Thoracic aorta (tissue), 2 donors: ENCODE measurements at regions not wholly inside any gene's neighbourhood (a gene's known extent, or its start where the extent isn't known, plus 50 kb on each side); places are given as distances from the start of the nearest gene placed in this dataset.
"Not testable (repeated sequence)": the region's sequence is repeated elsewhere in the genome, so short reads cannot be mapped to it uniquely, and the experiment has no call there.

Experiments used
- ATAC-seq: fragments of 150-250 bp; one replicate; pipeline ENCODE4 v1.8.0; 2017; ENCODE audit warnings: low read depth; ENCODE audit not compliant: insufficient number of reproducible peaks, low FRiP score
- DNase-seq: peaks from one replicate; pipeline ENCODE4 v3.0.0-alpha.2; 2020; ENCODE audit warnings: low spot score
- H3K27ac ChIP-seq, 2 donors: fragments of 200-600 bp; sonication (generic); 1 replicate in 1 of 2; 2 replicates in 1 of 2; pipeline ENCODE4 v1.5.1; 2016; ENCODE audit warnings: mild to moderate bottlenecking in 2 of 2, moderate library complexity in 2 of 2
- H3K27me3 ChIP-seq: fragments of 200-600 bp; sonication (generic); replicated peaks from 2 replicates; pipeline ENCODE4 v1.6.0; 2016; ENCODE audit warnings: mild to moderate bottlenecking; ENCODE audit not compliant: insufficient read depth
- H3K36me3 ChIP-seq: fragments of 200-600 bp; sonication (generic); one replicate; pipeline ENCODE4 v1.5.1; 2016
- H3K4me1 ChIP-seq, 2 donors: fragments of 200-600 bp; sonication (generic); 1 replicate in 1 of 2; 2 replicates in 1 of 2; pipeline versions ENCODE4 v1.5.1 to v1.6.0; 2016; ENCODE audit warnings: low read depth in 2 of 2, mild to moderate bottlenecking in 1 of 2; ENCODE audit not compliant: control insufficient read depth in 1 of 2
- H3K4me3 ChIP-seq: fragments of 200-600 bp; sonication (generic); 2 replicates; pipeline ENCODE4 v1.5.1; 2016; ENCODE audit warnings: mild to moderate bottlenecking
- H3K9me3 ChIP-seq: fragments of 200-600 bp; sonication (generic); 2 replicates; pipeline ENCODE4 v1.5.1; 2016
- TF ChIP-seq, protein P1 (sequence below): fragments of 200-600 bp; sonication (generic); IDR thresholded peaks from one replicate; pipeline ENCODE4 v1.5.1; 2019; ENCODE audit warnings: antibody characterized with exemption

DNA sequence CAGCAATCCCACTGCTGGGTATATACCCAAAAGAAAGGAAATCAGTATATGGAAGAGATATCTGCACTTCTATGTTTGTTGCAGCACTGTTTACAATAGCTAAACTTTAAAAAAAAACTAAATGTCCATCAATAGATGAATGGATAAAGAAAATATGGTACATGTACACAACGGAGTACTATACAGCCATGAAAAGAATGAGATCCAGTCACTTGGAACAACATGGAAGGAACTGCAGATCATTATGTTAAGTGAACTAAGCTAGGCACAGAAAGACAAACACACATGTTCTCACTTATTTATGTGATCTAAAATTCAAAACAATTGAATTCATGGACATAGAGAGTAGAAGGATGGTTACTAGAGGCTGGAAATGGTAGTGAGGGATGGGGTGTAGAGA lies 400.7 kb downstream of the ZNF674 start:
- Histone ChIP-seq H3K4me1 (no peaks in the 10 kb centered on the region), H3K27me3 (no peaks in the 10 kb centered on the region), H3K4me3 (no peak overlapping the region), H3K36me3 (no peaks in the 10 kb centered on the region), H3K27ac (no peak overlapping the region), H3K9me3 (no peaks in the 10 kb centered on the region)
- TF ChIP-seq, protein P1, sequence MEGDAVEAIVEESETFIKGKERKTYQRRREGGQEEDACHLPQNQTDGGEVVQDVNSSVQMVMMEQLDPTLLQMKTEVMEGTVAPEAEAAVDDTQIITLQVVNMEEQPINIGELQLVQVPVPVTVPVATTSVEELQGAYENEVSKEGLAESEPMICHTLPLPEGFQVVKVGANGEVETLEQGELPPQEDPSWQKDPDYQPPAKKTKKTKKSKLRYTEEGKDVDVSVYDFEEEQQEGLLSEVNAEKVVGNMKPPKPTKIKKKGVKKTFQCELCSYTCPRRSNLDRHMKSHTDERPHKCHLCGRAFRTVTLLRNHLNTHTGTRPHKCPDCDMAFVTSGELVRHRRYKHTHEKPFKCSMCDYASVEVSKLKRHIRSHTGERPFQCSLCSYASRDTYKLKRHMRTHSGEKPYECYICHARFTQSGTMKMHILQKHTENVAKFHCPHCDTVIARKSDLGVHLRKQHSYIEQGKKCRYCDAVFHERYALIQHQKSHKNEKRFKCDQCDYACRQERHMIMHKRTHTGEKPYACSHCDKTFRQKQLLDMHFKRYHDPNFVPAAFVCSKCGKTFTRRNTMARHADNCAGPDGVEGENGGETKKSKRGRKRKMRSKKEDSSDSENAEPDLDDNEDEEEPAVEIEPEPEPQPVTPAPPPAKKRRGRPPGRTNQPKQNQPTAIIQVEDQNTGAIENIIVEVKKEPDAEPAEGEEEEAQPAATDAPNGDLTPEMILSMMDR: no peak
- DNase-seq (no peak), ATAC-seq (no peak)

DNA sequence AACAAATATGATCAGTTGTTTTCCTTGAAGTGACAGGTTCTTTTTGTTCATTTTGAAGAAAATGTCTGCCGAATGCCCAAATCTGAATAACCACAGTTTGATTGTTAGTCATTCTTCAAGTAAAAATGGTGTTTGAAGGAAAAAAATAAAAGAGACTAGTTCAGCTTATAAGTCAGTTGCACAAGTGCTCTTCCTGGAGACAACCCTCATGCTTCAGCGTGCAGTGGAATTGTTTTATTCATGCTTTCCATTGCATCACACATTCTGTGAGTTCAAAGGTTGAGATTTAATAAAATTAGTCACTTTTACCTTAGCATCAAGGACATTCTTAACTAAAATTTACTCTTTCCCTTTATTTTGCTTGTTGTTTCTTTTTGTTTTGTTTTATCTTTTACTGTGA lies 404.9 kb downstream of the ZNF674 start:
- H3K9me3 ChIP-seq: no peaks in the 10 kb centered on the region

DNA sequence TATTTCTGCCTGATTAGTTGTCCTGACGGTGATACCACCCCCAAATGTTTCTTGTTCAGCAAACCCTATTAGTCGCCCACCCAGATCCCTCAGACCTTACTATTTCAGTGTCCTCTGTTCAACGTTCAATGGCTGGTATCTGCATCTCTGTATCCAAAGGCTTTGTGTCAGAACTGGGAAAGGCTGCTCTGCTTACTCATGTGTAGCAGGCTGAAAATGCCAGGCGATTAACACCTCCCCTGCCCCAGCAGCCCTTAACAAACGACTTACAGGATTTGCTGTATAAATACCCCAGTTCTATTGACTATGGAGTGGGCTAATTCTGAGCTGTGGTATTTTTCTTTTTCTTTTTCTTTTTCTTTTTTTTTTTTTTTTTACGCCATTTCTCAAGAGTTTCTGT lies 415.0 kb downstream of the ZNF674 start:
- TF ChIP-seq, protein P1: no peak
- Histone ChIP-seq H3K4me3 (no peak overlapping the region), H3K4me1 (no peaks in the 10 kb centered on the region), H3K27ac (no peak overlapping the region), H3K9me3 (no peaks in the 10 kb centered on the region), H3K36me3 (no peaks in the 10 kb centered on the region), H3K27me3 (no peaks in the 10 kb centered on the region)
- ATAC-seq (no peak), DNase-seq (no peak)

More for the DNA sequence above, 404.9 kb downstream of the ZNF674 start:
- TF ChIP-seq, protein P1: no peak
- Histone ChIP-seq H3K4me1 (peaks cover 0 to 4% of the 10 kb centered on the region in 2 donors), H3K27me3 (no peaks in the 10 kb centered on the region), H3K27ac (no peak overlapping the region), H3K36me3 (no peaks in the 10 kb centered on the region), H3K4me3 (no peak overlapping the region)
- no peak for ATAC-seq
- no peak for DNase-seq

DNA sequence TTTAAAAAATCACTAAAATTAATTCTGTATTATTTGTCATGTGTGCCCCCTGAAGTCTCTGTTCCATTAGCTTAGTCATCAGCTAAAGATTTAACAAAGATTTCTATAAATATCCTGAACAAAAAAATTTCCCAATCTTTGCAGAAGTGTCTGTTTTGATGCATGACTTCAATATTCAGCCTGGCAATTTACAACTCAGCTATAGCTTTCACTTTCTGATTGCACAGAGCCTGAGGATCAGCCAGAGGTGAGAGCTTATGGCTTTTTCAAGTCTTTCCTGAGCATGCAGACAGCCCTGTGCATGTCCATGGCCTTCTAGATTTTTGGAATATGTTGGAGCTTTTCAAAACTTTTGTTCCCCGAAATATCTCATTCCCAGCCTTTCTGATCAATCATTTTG lies 420.1 kb downstream of the ZNF674 start:
- TF ChIP-seq, protein P1: no peak
- H3K27me3 ChIP-seq: no peaks in the 10 kb centered on the region
- H3K4me3 ChIP-seq: no peak overlapping the region
- H3K27ac ChIP-seq: no peak overlapping the region
- ATAC-seq (no peak), DNase-seq (no peak)
- H3K9me3 ChIP-seq: no peaks in the 10 kb centered on the region
- H3K4me1 ChIP-seq: no peaks in the 10 kb centered on the region
- no peaks in the 10 kb centered on the region for H3K36me3 ChIP-seq

DNA sequence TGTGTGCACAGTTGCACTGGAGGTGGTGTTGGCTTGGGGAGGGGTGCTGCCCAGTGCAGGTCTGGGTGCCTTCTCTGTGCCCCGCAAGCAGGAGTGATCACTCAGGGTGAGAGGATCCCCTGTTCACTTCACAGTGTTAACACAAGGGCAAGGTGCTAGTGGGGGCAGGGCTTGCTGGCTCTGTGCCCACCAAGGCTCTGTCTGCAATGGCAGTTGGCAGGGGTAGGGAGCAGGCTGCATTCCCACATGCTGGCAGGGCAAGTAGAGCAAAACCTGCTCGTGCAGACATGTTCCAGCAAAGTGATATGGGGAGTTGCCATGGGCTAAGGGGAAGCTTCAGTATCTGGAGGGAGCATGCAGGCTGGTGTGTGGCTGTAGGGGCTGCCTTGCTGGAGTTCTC lies 428.0 kb downstream of the ZNF674 start:
- H3K4me3 ChIP-seq: no peak overlapping the region
- no peaks in the 10 kb centered on the region for H3K36me3 ChIP-seq
- H3K4me1 ChIP-seq: no peaks in the 10 kb centered on the region
- H3K27me3 ChIP-seq: no peaks in the 10 kb centered on the region
- no peaks in the 10 kb centered on the region for H3K9me3 ChIP-seq
- DNase-seq: no peak
- TF ChIP-seq, protein P1: no peak
- ATAC-seq: no peak
- H3K27ac ChIP-seq: no peak overlapping the region

DNA sequence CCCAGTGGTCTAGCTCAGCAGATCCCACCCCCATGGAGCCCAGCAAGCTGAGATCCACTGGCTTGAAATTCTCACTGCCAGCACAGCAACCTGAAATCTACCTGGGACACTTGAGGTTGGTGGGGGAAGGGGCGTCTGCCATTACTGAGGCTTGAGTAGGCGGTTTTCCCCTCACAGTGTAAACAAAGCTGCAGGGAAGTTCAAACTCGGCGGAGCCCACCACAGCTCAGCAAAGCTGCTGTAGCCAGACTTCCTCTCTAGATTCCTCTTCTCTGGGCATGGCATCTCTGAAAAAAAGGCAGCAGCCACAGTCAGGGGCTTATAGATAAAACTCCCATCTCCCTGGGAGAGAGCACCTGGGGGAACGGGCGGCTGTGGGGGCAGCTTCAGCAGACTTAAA lies 457.9 kb downstream of the ZNF674 start:
- H3K4me1 ChIP-seq, H3K4me3 ChIP-seq, H3K27ac ChIP-seq, ATAC-seq, H3K9me3 ChIP-seq, H3K27me3 ChIP-seq, DNase-seq, H3K36me3 ChIP-seq: not testable (repeated sequence)

DNA sequence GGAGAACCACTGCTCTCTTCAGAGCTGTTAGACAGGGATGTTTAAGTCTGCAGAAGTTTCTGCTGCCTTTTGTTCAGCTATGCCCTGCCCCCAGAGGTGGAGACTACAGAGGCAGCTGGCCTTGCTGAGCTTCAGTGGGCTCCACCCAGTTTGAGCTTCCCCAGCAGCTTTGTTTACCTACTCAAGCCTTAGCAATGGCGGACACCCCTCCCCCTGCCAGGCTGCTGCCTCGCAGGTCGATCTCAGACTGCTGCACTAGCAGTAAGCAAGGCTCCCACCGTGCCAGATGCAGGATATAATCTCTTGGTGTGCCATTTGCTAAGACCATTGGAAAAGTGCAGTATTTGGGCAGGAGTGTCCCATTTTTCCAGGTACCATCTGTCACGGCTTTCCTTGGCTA lies 465.1 kb downstream of the ZNF674 start:
- not testable (repeated sequence) for DNase-seq, H3K27ac ChIP-seq, H3K36me3 ChIP-seq, ATAC-seq, H3K27me3 ChIP-seq, H3K4me1 ChIP-seq, H3K4me3 ChIP-seq, H3K9me3 ChIP-seq
